ENCODE measurements at regions not wholly inside any gene's neighbourhood (a gene's known extent, or its start where the extent isn't known, plus 50 kb on each side); places are given as distances from the start of the nearest gene placed in this dataset.

GRCh38 chr4:128455480-128455879, 167.9 kb upstream of the PGRMC2 start:
- TF ChIP-seq, protein P1, sequence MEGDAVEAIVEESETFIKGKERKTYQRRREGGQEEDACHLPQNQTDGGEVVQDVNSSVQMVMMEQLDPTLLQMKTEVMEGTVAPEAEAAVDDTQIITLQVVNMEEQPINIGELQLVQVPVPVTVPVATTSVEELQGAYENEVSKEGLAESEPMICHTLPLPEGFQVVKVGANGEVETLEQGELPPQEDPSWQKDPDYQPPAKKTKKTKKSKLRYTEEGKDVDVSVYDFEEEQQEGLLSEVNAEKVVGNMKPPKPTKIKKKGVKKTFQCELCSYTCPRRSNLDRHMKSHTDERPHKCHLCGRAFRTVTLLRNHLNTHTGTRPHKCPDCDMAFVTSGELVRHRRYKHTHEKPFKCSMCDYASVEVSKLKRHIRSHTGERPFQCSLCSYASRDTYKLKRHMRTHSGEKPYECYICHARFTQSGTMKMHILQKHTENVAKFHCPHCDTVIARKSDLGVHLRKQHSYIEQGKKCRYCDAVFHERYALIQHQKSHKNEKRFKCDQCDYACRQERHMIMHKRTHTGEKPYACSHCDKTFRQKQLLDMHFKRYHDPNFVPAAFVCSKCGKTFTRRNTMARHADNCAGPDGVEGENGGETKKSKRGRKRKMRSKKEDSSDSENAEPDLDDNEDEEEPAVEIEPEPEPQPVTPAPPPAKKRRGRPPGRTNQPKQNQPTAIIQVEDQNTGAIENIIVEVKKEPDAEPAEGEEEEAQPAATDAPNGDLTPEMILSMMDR (IDR thresholded peaks at IDR 0.05; ENCODE audit: low read depth, low read length): no peak

GRCh38 chr4:128454881-128455280, 167.3 kb upstream of the PGRMC2 start:
- TF ChIP-seq, protein P1 (IDR thresholded peaks at IDR 0.05; ENCODE audit: low read depth, low read length): no peak
- DNase-seq (ENCODE audit: extremely low read depth, low read depth): no peak

More at GRCh38 chr4:128455480-128455879, 167.9 kb upstream of the PGRMC2 start:
- DNase-seq (ENCODE audit: extremely low read depth, low read depth): no peak

- DNase-seq (ENCODE audit: extremely low read depth, low read depth): peak; percentile 87
- TF ChIP-seq, protein P1 (IDR thresholded peaks at IDR 0.05; ENCODE audit: low read depth, low read length): peak; percentile 84
Measured at GRCh38 chr4:128454281-128454871, 166.8 kb upstream of the PGRMC2 start.

DNA sequence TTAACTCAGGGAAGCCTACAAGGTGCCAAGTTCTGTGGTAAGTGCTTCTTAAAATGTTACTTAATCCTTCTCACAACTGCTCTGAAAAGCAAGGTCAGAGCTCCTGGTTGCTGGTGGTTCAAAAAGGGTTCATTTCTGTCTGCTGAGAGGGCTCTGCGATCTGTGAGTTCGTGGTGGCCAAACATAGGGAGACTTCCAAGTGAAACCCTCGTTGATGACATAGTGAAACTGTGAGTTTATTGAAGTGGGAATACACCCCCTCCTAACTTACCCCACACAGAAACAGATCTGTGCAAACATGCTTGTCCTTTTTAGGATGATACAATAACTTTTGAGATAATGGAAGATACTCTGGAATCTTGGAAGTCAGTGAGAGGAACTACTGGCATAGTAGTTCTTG, 164.8 kb upstream of the PGRMC2 start:
- TF ChIP-seq, protein P1 (IDR thresholded peaks at IDR 0.05; ENCODE audit: low read depth, low read length): no peak; the same call in 1 of the 2 replicates

DNA sequence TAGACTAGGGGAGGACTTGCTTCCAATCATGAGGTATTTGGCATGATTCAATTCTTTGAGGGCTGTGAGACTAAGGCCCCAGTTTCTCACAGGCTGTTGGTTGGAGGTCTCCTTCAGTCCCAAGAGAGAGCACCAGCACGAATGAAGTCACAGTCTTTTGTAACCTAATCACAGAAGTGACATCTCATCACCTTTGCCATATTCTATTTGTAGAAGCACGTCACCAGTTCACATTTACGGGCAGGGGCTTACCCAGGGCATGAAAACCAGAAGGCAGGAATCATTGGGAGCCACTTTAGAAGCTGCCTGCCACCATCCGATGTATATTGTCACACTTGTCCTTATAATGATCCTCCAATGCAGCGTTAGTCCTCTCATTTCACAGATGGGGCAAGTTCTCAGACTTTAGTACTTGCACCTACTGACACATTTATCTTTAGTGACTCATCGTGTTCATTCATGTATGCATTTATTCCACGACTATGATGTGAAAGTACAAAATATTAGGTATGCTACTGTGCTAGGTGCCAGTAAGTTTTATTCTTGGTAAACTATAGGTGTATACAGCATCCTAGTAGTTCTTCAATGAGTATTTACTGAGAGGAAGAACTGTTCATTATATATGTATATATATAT, 163.8 kb upstream of the PGRMC2 start:
- TF ChIP-seq, protein P1 (IDR thresholded peaks at IDR 0.05; ENCODE audit: low read depth, low read length): no peak
- no peak for DNase-seq (ENCODE audit: extremely low read depth, low read depth)

More for the DNA sequence above, 164.8 kb upstream of the PGRMC2 start:
- DNase-seq (ENCODE audit: extremely low read depth, low read depth): no peak

DNA sequence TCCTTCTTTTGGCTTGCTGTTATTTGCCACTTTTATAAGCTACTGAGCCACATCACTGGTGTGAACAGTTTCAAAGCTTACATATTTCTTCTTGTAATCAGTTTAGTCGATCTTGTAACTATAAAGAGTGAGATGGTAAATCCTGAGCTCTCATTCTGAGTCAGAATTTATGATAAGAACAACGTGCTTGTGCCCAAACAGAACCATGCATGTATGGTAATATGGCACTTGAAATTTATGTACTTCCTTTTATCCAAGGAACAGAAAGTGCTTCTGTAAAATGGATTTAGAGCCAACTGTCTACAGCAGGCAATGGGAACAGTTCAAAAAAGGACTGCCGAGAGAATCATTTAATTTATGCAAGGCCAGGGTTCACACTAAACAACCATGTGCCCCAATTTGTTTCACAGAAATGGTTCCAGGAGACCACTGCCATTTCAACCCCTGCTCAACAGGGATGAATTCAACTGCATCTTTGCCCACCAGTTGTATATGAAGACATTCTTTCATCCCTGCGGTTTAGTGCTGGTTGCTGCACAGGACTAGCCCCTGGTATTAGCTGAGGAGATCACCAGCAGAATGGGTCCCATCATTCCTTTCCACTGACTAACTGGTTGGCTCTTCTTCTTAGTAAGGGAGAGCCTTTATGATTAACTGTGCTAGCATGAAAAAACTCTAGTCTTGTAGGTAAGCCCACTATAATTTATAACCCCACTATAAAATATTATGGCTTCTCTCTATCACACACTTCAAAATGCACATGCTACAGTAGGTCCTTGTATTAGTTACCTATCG, 162.9 kb upstream of the PGRMC2 start:
- TF ChIP-seq, protein P1 (IDR thresholded peaks at IDR 0.05; ENCODE audit: low read depth, low read length): no peak
- DNase-seq (ENCODE audit: extremely low read depth, low read depth): no peak

GRCh38 chr4:128449251-128449650, 161.6 kb upstream of the PGRMC2 start:
- TF ChIP-seq, protein P1 (IDR thresholded peaks at IDR 0.05; ENCODE audit: low read depth, low read length): no peak
- no peak for DNase-seq (ENCODE audit: extremely low read depth, low read depth)

All from AG09319 (cell line).